Esophagus muscularis mucosa (tissue), 3 donors: ENCODE measurements at regions not wholly inside any gene's neighbourhood (a gene's known extent, or its start where the extent isn't known, plus 50 kb on each side); places are given as distances from the start of the nearest gene placed in this dataset.

Source experiments
- CTCF ChIP-seq, 3 experiments: fragments of 200-600 bp in 2 of 3; fragments of 450-650 bp in 1 of 3; sonication (generic) in 2 of 3; IDR thresholded peaks; one replicate each; pipeline ENCODE4 v1.5.1; 2017 to 2019; ENCODE audit warnings: antibody characterized with exemption in 3 of 3, mild to moderate bottlenecking in 2 of 3, moderate library complexity in 1 of 3
- POLR2AphosphoS5 ChIP-seq, 2 donors: sonication (generic); formaldehyde crosslinking; IDR thresholded peaks; one replicate each; pipeline ENCODE4 v1.6.1; 2017; ENCODE audit warnings: antibody characterized with exemption in 2 of 2

- TF ChIP-seq CTCF (IDR thresholded peaks at IDR 0.05) (no peak), POLR2AphosphoS5 (IDR thresholded peaks at IDR 0.05) (no peak)
Measured at GRCh38 chr12:91935296-91935695, 210.3 kb downstream of the BTG1 start.
